ENCODE measurements at regions not wholly inside any gene's neighbourhood (a gene's known extent, or its start where the extent isn't known, plus 50 kb on each side); places are given as distances from the start of the nearest gene placed in this dataset.

GRCh38 chr6:167472880-167473279, 148.0 kb downstream of the TTLL2 start:
- no peak for DNase-seq (ENCODE audit: low spot score)
- TF ChIP-seq CTCF (IDR thresholded peaks at IDR 0.05; ENCODE audit: extremely low read depth, missing control alignments) = no peak

GRCh38 chr6:167474171-167474570, 149.3 kb downstream of the TTLL2 start:
- no peak for DNase-seq (ENCODE audit: low spot score)

GRCh38 chr6:167474725-167475124, 149.8 kb downstream of the TTLL2 start:
- no peak for DNase-seq (ENCODE audit: low spot score)
- TF ChIP-seq CTCF (IDR thresholded peaks at IDR 0.05; ENCODE audit: extremely low read depth, missing control alignments) = no peak

More at GRCh38 chr6:167474171-167474570, 149.3 kb downstream of the TTLL2 start:
- no peak for TF ChIP-seq CTCF (IDR thresholded peaks at IDR 0.05; ENCODE audit: extremely low read depth, missing control alignments)

GRCh38 chr6:167475947-167476346, 151.1 kb downstream of the TTLL2 start:
- no peak for TF ChIP-seq CTCF (IDR thresholded peaks at IDR 0.05; ENCODE audit: extremely low read depth, missing control alignments)
- DNase-seq (ENCODE audit: low spot score) = no peak

- no peak for DNase-seq (ENCODE audit: low spot score)
- no peak for TF ChIP-seq CTCF (IDR thresholded peaks at IDR 0.05; ENCODE audit: extremely low read depth, missing control alignments)
Measured at GRCh38 chr6:167476844-167477595, 152.1 kb downstream of the TTLL2 start.

GRCh38 chr6:167477688-167478087, 152.8 kb downstream of the TTLL2 start:
- no peak for DNase-seq (ENCODE audit: low spot score)
- no peak for TF ChIP-seq CTCF (IDR thresholded peaks at IDR 0.05; ENCODE audit: extremely low read depth, missing control alignments)

- no peak for TF ChIP-seq CTCF (IDR thresholded peaks at IDR 0.05; ENCODE audit: extremely low read depth, missing control alignments)
- no peak for DNase-seq (ENCODE audit: low spot score)
Measured at GRCh38 chr6:167479301-167479700, 154.4 kb downstream of the TTLL2 start.
